Mesenchymal stem cell (in vitro differentiated cells and primary cell): ENCODE measurements at regions not wholly inside any gene's neighbourhood (a gene's known extent, or its start where the extent isn't known, plus 50 kb on each side); places are given as distances from the start of the nearest gene placed in this dataset.

Experiments used
- DNase-seq: peaks from one replicate; pipeline ENCODE4 v3.0.0-alpha.2; 2013
- H2AFZ ChIP-seq: one replicate; pipeline ENCODE4 v1.6.1; 2013; ENCODE audit warnings: low read depth, mild to moderate bottlenecking, control low read depth, inconsistent platforms, low read length, moderate library complexity
- H2AK5ac ChIP-seq: 2 replicates; pipeline ENCODE4 v1.6.1; 2013; ENCODE audit warnings: low read length, moderate library complexity, mild to moderate bottlenecking, inconsistent platforms; ENCODE audit not compliant: severe bottlenecking
- H2BK120ac ChIP-seq: one replicate; pipeline ENCODE4 v1.6.1; 2013; ENCODE audit warnings: low read depth, mild to moderate bottlenecking, inconsistent platforms, low read length, moderate library complexity
- H2BK12ac ChIP-seq, 2 experiments: one replicate each; pipeline ENCODE4 v1.6.1; 2013; ENCODE audit warnings: inconsistent platforms in 2 of 2, low read length in 2 of 2, mild to moderate bottlenecking in 2 of 2, moderate library complexity in 2 of 2, control low read depth in 1 of 2
- H2BK15ac ChIP-seq: one replicate; pipeline ENCODE4 v1.6.1; 2013; ENCODE audit warnings: mild to moderate bottlenecking, low read depth, inconsistent platforms; ENCODE audit not compliant: poor library complexity, severe bottlenecking
- H2BK5ac ChIP-seq: 2 replicates; pipeline ENCODE4 v1.6.1; 2013; ENCODE audit warnings: low read depth, mild to moderate bottlenecking, low read length, control low read depth, inconsistent platforms; ENCODE audit not compliant: poor library complexity, severe bottlenecking
- H3K14ac ChIP-seq, 2 experiments: one replicate each; pipeline ENCODE4 v1.6.1; 2013; ENCODE audit warnings: inconsistent platforms in 2 of 2, low read length in 2 of 2, control low read depth in 1 of 2, mild to moderate bottlenecking in 1 of 2, moderate library complexity in 1 of 2
- H3K18ac ChIP-seq, 2 experiments: one replicate each; pipeline ENCODE4 v1.6.1; 2013; ENCODE audit warnings: inconsistent platforms in 2 of 2, low read length in 2 of 2, control low read depth in 1 of 2, low read depth in 1 of 2, mild to moderate bottlenecking in 1 of 2
- H3K23ac ChIP-seq, 2 experiments: one replicate each; pipeline ENCODE4 v1.6.1; 2013; ENCODE audit warnings: inconsistent platforms in 2 of 2, low read length in 2 of 2, mild to moderate bottlenecking in 2 of 2, moderate library complexity in 2 of 2, control low read depth in 1 of 2
- H3K27ac ChIP-seq: 2 replicates; pipeline ENCODE4 v1.5.1; 2013; ENCODE audit warnings: mild to moderate bottlenecking, moderate library complexity, low read length, control low read depth, inconsistent platforms; ENCODE audit not compliant: poor library complexity, severe bottlenecking
- H3K27me3 ChIP-seq, 2 experiments: 2 replicates each; pipeline versions ENCODE4 v1.6.1 to v1.7.0; 2013; ENCODE audit warnings: low read length in 2 of 2, mild to moderate bottlenecking in 2 of 2, moderate library complexity in 2 of 2, control low read depth in 1 of 2, inconsistent platforms in 1 of 2; ENCODE audit not compliant: control insufficient read depth in 1 of 2, insufficient read depth in 1 of 2
- H3K36me3 ChIP-seq, 2 experiments: 2 replicates each; pipeline versions ENCODE4 v1.6.1 to v1.7.0; 2013; ENCODE audit warnings: low read length in 2 of 2, control low read depth in 1 of 2, inconsistent platforms in 1 of 2, low read depth in 1 of 2, mild to moderate bottlenecking in 1 of 2; ENCODE audit not compliant: insufficient read depth in 2 of 2, control insufficient read depth in 1 of 2
- H3K4ac ChIP-seq, 2 experiments: one replicate each; pipeline ENCODE4 v1.6.1; 2013; ENCODE audit warnings: inconsistent platforms in 2 of 2, low read length in 2 of 2, mild to moderate bottlenecking in 2 of 2, moderate library complexity in 2 of 2, control low read depth in 1 of 2, low read depth in 1 of 2
- H3K4me1 ChIP-seq: 2 replicates; pipeline ENCODE4 v1.6.1; 2013; ENCODE audit warnings: low read depth, low read length, control low read depth; ENCODE audit not compliant: control insufficient read depth, insufficient read depth
- H3K4me2 ChIP-seq: 2 replicates; pipeline ENCODE4 v1.6.1; 2013; ENCODE audit warnings: low read length, mild to moderate bottlenecking, inconsistent platforms; ENCODE audit not compliant: poor library complexity, severe bottlenecking
- H3K4me3 ChIP-seq, 2 experiments: 2 replicates each; pipeline versions ENCODE4 v1.5.1 to v1.7.0; 2013; ENCODE audit warnings: low read length in 2 of 2, mild to moderate bottlenecking in 2 of 2, control low read depth in 1 of 2, low read depth in 1 of 2; ENCODE audit not compliant: insufficient read depth in 1 of 2
- H3K79me1 ChIP-seq: replicated peaks from 2 replicates; pipeline ENCODE4 v1.6.1; 2013; ENCODE audit warnings: mild to moderate bottlenecking, control low read depth, low read length, inconsistent platforms; ENCODE audit not compliant: poor library complexity, severe bottlenecking
- H3K9ac ChIP-seq: 2 replicates; pipeline ENCODE4 v1.7.0; 2013; ENCODE audit warnings: mild to moderate bottlenecking, low read length, moderate library complexity
- H3K9me3 ChIP-seq: 2 replicates; pipeline ENCODE4 v1.7.0; 2013; ENCODE audit warnings: mild to moderate bottlenecking, low read length; ENCODE audit not compliant: control insufficient read depth
- H4K8ac ChIP-seq: one replicate; pipeline ENCODE4 v1.6.1; 2013; ENCODE audit warnings: inconsistent platforms, mild to moderate bottlenecking, low read length, moderate library complexity
- H4K91ac ChIP-seq: one replicate; pipeline ENCODE4 v1.6.1; 2013; ENCODE audit warnings: mild to moderate bottlenecking, low read length, inconsistent platforms
- WGBS: methylation state at CpG from one replicate; pipeline ENCODE4 v1.1.7; 2013; ENCODE audit warnings: mixed read lengths; 5-methylcytosine and 5-hydroxymethylcytosine counted together

GRCh38 chr2:163944347-163944737 is 208.5 kb upstream of the FIGN start:
- no peak for DNase-seq
- no peaks in the 10 kb centered on the region for H3K27me3 ChIP-seq
- no peak overlapping the region for H2BK120ac ChIP-seq
- no peak overlapping the region for H3K9ac ChIP-seq
- H2AK5ac ChIP-seq = no peak overlapping the region
- no peak overlapping the region for H3K4me3 ChIP-seq
- H2BK12ac ChIP-seq = no peak overlapping the region
- no peak overlapping the region for H3K23ac ChIP-seq
- H4K91ac ChIP-seq = no peak overlapping the region
- no peaks in the 10 kb centered on the region for H3K9me3 ChIP-seq
- 97% methylated on average over 3 of the region's 4 CpGs for WGBS
- no peak overlapping the region for H3K18ac ChIP-seq
- H4K8ac ChIP-seq = no peak overlapping the region
- H2BK15ac ChIP-seq = no peak overlapping the region
- H3K4me2 ChIP-seq = no peak overlapping the region
- no peak overlapping the region for H3K4ac ChIP-seq
- H2BK5ac ChIP-seq = no peak overlapping the region
- no peaks in the 10 kb centered on the region for H3K36me3 ChIP-seq
- no peak overlapping the region for H3K14ac ChIP-seq
- no peak overlapping the region for H3K27ac ChIP-seq
- no peaks in the 10 kb centered on the region for H3K4me1 ChIP-seq
- H2AFZ ChIP-seq = no peak overlapping the region
- H3K79me1 ChIP-seq = no peaks in the 10 kb centered on the region

DNA sequence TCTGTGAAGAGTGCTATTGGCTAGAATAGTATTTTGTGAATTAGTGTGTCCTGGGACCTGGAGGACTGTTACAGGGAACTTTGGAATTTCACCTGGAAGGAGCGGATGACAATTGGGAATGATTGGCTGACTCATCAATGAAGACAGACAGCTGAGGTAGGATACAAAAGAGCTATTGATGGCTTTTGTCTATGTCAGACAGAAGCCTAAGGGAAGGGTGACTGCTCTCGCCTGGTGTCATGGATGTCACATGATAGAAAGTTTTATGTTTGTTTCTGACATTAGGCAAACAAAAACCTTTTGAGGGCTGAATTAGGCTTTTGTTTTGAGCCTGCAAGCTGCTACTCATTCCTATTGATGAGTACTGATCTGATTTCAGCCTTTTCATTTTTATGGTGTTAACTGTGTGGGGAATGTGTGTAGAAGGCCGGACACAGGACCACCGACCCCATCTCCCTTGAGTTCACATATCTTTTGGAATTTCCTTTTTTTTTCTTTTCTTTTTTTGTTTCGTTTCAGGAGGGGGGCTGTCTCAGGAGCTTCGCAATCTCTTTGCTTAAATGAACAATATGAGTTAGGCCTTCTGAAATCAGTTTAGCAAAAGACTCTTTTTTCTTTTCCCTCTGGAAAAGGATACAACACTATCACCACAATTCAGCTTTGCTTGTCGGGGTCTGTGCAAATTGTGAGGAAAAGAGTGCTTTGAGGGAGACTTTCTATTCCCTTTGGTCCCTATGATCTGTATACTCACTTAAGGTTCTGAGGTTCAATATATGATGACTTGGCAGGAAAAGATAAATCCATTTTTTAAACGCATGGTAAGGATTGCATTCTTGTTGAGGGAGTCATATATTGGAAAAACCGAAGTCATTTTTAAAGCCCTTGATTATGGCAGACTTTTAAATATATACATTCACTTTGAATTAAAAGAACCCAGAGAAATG is 207.9 kb upstream of the FIGN start:
- Histone ChIP-seq H3K4me1 (no peaks in the 10 kb centered on the region), H2BK120ac (no peak overlapping the region), H3K79me1 (no peaks in the 10 kb centered on the region), H3K9ac (no peak overlapping the region), H3K18ac (no peak overlapping the region), H2BK5ac (no peak overlapping the region), H2BK12ac (no peak overlapping the region), H2BK15ac (no peak overlapping the region), H3K4ac (no peak overlapping the region), H2AFZ (no peak overlapping the region), H3K36me3 (no peaks in the 10 kb centered on the region), H2AK5ac (no peak overlapping the region), H4K8ac (no peak overlapping the region), H3K14ac (no peak overlapping the region), H3K23ac (no peak overlapping the region), H3K4me3 (no peak overlapping the region), H3K9me3 (no peaks in the 10 kb centered on the region), H3K27ac (no peak overlapping the region), H3K27me3 (no peaks in the 10 kb centered on the region), H3K4me2 (no peak overlapping the region), H4K91ac (no peak overlapping the region)
- 94% methylated on average over 2 of the region's 9 CpGs for WGBS
- DNase-seq = no peak

DNA sequence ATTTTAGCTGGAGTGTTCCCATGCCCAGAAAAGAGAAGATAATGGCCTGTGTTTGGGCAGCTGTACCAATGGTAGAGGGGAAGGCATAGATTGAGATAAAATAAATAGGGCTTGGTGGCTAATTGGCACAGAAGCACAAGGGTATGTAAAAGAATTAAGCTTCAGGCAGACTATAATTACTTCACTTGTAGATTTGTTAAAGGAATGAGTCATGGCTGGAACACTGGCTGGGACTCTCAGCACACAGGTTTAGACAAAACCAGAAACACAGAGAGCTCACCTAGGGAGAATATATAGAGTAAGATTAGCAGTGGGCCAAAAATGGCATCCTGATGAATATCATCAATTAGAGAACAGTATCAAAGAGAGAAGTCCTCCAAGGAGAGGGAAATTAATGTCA is 198.3 kb upstream of the FIGN start:
- no peak overlapping the region for H3K9ac ChIP-seq
- H2BK120ac ChIP-seq = no peak overlapping the region
- no peak overlapping the region for H2AFZ ChIP-seq
- no peak overlapping the region for H2BK5ac ChIP-seq
- H4K91ac ChIP-seq = no peak overlapping the region
- H2BK12ac ChIP-seq = no peak overlapping the region
- H3K23ac ChIP-seq = no peak overlapping the region
- H3K4ac ChIP-seq = no peak overlapping the region
- H3K18ac ChIP-seq = no peak overlapping the region
- no peak overlapping the region for H3K14ac ChIP-seq
- no peaks in the 10 kb centered on the region for H3K9me3 ChIP-seq
- no peaks in the 10 kb centered on the region for H3K36me3 ChIP-seq
- no peak overlapping the region for H2AK5ac ChIP-seq
- no peaks in the 10 kb centered on the region for H3K27me3 ChIP-seq
- H3K4me2 ChIP-seq = no peak overlapping the region
- no peaks in the 10 kb centered on the region for H3K4me1 ChIP-seq
- H3K79me1 ChIP-seq = no peaks in the 10 kb centered on the region
- DNase-seq = no peak
- no peak overlapping the region for H3K27ac ChIP-seq
- no peak overlapping the region for H3K4me3 ChIP-seq
- H4K8ac ChIP-seq = no peak overlapping the region
- H2BK15ac ChIP-seq = no peak overlapping the region

GRCh38 chr2:163919717-163920116 is 183.9 kb upstream of the FIGN start:
- no peak for DNase-seq
- no peak overlapping the region for H4K91ac ChIP-seq
- no peak overlapping the region for H2BK5ac ChIP-seq
- no peak overlapping the region for H2BK120ac ChIP-seq
- H3K36me3 ChIP-seq = no peaks in the 10 kb centered on the region
- no peak overlapping the region for H2AK5ac ChIP-seq
- no peaks in the 10 kb centered on the region for H3K4me1 ChIP-seq
- H4K8ac ChIP-seq = no peak overlapping the region
- H2BK15ac ChIP-seq = no peak overlapping the region
- H3K9me3 ChIP-seq = no peaks in the 10 kb centered on the region
- no peak overlapping the region for H3K18ac ChIP-seq
- no peak overlapping the region for H3K23ac ChIP-seq
- H2AFZ ChIP-seq = no peak overlapping the region
- no peak overlapping the region for H3K27ac ChIP-seq
- no peak overlapping the region for H3K4ac ChIP-seq
- no peak overlapping the region for H3K4me3 ChIP-seq
- no peak overlapping the region for H3K14ac ChIP-seq
- H3K4me2 ChIP-seq = no peak overlapping the region
- WGBS = 91% methylated on average over 4 of the region's 5 CpGs
- no peaks in the 10 kb centered on the region for H3K79me1 ChIP-seq
- H2BK12ac ChIP-seq = no peak overlapping the region
- no peak overlapping the region for H3K9ac ChIP-seq
- H3K27me3 ChIP-seq = no peaks in the 10 kb centered on the region
